ENCODE measurements at regions not wholly inside any gene's neighbourhood (a gene's known extent, or its start where the extent isn't known, plus 50 kb on each side); places are given as distances from the start of the nearest gene placed in this dataset.

- no peaks in the 10 kb centered on the region for H3K27me3 ChIP-seq
- H3K27ac ChIP-seq = no peak overlapping the region
- H3K36me3 ChIP-seq = no peaks in the 10 kb centered on the region
- no peak overlapping the region for H3K4me3 ChIP-seq
- no peaks in the 10 kb centered on the region for H3K4me1 ChIP-seq
- DNase-seq (ENCODE audit: low spot score) = no peak
- H3K9me3 ChIP-seq = no peaks in the 10 kb centered on the region
- no peak for TF ChIP-seq CTCF (IDR thresholded peaks at IDR 0.05)
Observed at GRCh38 chr4:62328526-62328925, 1128.4 kb downstream of the ADGRL3 start.

DNA sequence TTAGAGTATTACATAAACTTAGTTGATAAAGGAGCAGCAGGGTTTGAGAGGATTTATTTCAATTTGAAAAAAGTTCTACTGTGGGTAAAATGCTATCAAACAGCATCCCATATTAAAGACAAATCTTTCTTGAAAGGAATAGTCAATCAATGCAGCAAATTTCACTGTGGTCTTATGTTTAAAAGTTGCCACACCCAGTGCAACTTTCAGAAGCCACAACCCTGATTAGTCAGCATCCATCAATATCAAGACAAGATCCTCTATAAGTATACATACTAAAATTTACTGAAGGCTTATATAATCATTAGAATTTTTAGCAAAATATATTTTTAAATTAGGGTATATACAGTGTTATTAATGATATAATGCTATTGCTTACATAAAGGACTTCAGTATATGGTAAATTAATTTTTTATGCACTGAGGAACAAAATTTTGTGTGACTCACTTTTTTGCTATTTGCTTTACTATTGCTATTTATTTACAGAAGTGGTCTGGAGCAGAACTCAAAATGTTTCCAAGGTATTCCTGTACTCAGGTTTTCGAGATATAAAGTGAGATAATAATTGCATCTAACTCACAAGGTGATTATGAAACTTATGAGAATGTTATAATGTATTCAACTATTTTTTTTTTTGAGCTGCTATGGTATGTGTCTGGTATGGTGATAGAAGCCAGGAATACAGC lies 1127.6 kb downstream of the ADGRL3 start:
- Histone ChIP-seq H3K27me3 (no peaks in the 10 kb centered on the region), H3K36me3 (no peaks in the 10 kb centered on the region), H3K27ac (no peak overlapping the region), H3K4me1 (no peaks in the 10 kb centered on the region), H3K4me3 (no peak overlapping the region), H3K9me3 (no peaks in the 10 kb centered on the region)
- no peak for DNase-seq (ENCODE audit: low spot score)
- no peak for TF ChIP-seq CTCF (IDR thresholded peaks at IDR 0.05)

GRCh38 chr4:62324215-62324614 lies 1124.1 kb downstream of the ADGRL3 start:
- Histone ChIP-seq H3K27me3 (no peaks in the 10 kb centered on the region), H3K27ac (no peak overlapping the region), H3K9me3 (no peaks in the 10 kb centered on the region), H3K4me1 (no peaks in the 10 kb centered on the region), H3K36me3 (no peaks in the 10 kb centered on the region), H3K4me3 (no peak overlapping the region)
- no peak for DNase-seq (ENCODE audit: low spot score)
- no peak for TF ChIP-seq CTCF (IDR thresholded peaks at IDR 0.05)

DNA sequence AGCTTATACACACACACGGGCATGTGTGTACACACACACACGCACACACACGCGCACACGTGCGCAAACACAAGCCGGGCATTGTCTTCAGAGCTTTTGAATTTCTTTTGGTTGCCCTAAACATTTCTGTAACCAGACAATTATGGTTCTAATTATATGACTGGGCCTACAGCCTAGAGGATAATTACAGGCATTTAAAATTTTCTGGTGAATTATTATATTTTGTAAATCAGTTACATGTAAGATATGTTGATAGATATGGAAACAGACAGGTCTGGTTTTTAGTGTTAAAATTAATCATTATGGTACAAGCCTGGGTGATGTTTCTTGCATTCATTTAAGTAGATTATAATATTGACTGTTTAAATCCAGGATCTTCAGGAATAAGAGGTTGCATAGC lies 1120.5 kb downstream of the ADGRL3 start:
- no peak for DNase-seq (ENCODE audit: low spot score)
- no peaks in the 10 kb centered on the region for H3K36me3 ChIP-seq
- H3K4me3 ChIP-seq = no peak overlapping the region
- H3K27me3 ChIP-seq = no peaks in the 10 kb centered on the region
- no peak overlapping the region for H3K27ac ChIP-seq
- no peaks in the 10 kb centered on the region for H3K4me1 ChIP-seq
- H3K9me3 ChIP-seq = peaks cover 0 to 10% of the 10 kb centered on the region in 2 donors
- no peak for TF ChIP-seq CTCF (IDR thresholded peaks at IDR 0.05)

DNA sequence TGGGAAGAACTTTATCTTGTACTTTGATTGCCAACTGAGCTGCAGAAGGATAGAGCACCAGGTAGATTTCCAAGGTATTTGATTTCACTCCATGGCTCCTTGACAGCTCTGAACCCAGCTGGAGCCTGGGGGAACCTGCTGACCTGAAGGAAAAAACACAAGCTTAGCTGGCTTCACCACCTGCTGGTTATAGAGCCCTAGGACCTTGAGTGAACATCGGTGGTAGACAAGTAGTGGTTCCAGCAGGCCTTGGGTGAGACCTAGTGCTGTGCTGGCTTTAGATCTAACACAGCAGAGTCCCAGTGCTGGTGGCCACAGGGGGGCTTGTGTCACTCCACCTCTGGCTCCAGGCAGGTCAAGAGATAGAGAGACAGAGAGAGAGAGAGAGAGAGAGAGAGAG lies 1102.6 kb downstream of the ADGRL3 start:
- Histone ChIP-seq H3K36me3 (no peaks in the 10 kb centered on the region), H3K4me1 (no peaks in the 10 kb centered on the region), H3K9me3 (peaks cover 0 to 14% of the 10 kb centered on the region in 2 donors), H3K27ac (no peak overlapping the region), H3K27me3 (no peaks in the 10 kb centered on the region), H3K4me3 (no peak overlapping the region)
- DNase-seq (ENCODE audit: low spot score) = no peak
- no peak for TF ChIP-seq CTCF (IDR thresholded peaks at IDR 0.05)

- no peaks in the 10 kb centered on the region for H3K36me3 ChIP-seq
- no peak overlapping the region for H3K4me3 ChIP-seq
- no peak overlapping the region for H3K27ac ChIP-seq
- peaks cover 0 to 5% of the 10 kb centered on the region in 2 donors for H3K9me3 ChIP-seq
- no peak for DNase-seq (ENCODE audit: low spot score)
- no peak for TF ChIP-seq CTCF (IDR thresholded peaks at IDR 0.05)
- no peaks in the 10 kb centered on the region for H3K27me3 ChIP-seq
- H3K4me1 ChIP-seq = no peaks in the 10 kb centered on the region
Observed at GRCh38 chr4:62301500-62301899, 1101.4 kb downstream of the ADGRL3 start.
